H1 (cell line): ENCODE measurements at regions not wholly inside any gene's neighbourhood (a gene's known extent, or its start where the extent isn't known, plus 50 kb on each side); places are given as distances from the start of the nearest gene placed in this dataset.
A peak's percentile ranks its signal among the peaks of the same experiment; 100 is the strongest.

Source experiments
- CTCF ChIA-PET: fragments of 300-600 bp; sonication (Branson Sonifier 250); formaldehyde crosslinking; loops from one replicate; lab custom pipeline; 2021; ENCODE audit not compliant: partially characterized antibody; lab: Charles Lee
- POLR2A ChIA-PET: fragments of 300-600 bp; sonication (Branson Sonifier 250); formaldehyde crosslinking; loops from one replicate; lab custom pipeline; 2021; ENCODE audit warnings: inconsistent platforms; ENCODE audit not compliant: partially characterized antibody; lab: Charles Lee
- DNase-seq, 2 experiments: peaks; one replicate each; pipeline versions ENCODE4 v3.0.0 to v3.0.0-alpha.2; 2010 to 2022; ENCODE audit warnings: low spot score in 2 of 2, low read depth in 1 of 2, mixed read lengths in 1 of 2
- FAIRE-seq: peaks from 2 replicates; lab custom pipeline; 2011; peaks lifted over from hg19 to GRCh38; lab: Jason Lieb, UNC
- H2AFZ ChIP-seq: 2 replicates; pipeline ENCODE4 v1.8.1; 2012; ENCODE audit warnings: low read length, inconsistent platforms
- H2AK5ac ChIP-seq: 2 replicates; pipeline ENCODE4 v1.6.1; 2013; ENCODE audit warnings: low read depth, low read length
- H2BK120ac ChIP-seq: replicated peaks from 2 replicates; pipeline ENCODE3; 2013; ENCODE audit warnings: low read depth, low read length, inconsistent platforms
- H2BK12ac ChIP-seq: 2 replicates; pipeline ENCODE4 v1.6.1; 2013; ENCODE audit warnings: low read depth, low read length
- H2BK15ac ChIP-seq: 2 replicates; pipeline ENCODE4 v1.6.1; 2013; ENCODE audit warnings: low read length
- H2BK20ac ChIP-seq: 2 replicates; pipeline ENCODE4 v1.6.1; 2013; ENCODE audit warnings: low read length
- H2BK5ac ChIP-seq: 2 replicates; pipeline ENCODE4 v1.6.1; 2013; ENCODE audit warnings: low read depth, low read length
- H3K14ac ChIP-seq: 2 replicates; pipeline ENCODE4 v1.6.1; 2013; ENCODE audit warnings: inconsistent platforms; ENCODE audit not compliant: insufficient read length
- H3K18ac ChIP-seq: 2 replicates; pipeline ENCODE4 v1.6.1; 2013; ENCODE audit warnings: low read length; ENCODE audit errors: extremely low read depth
- H3K23ac ChIP-seq: 2 replicates; pipeline ENCODE4 v1.6.1; 2013; ENCODE audit warnings: inconsistent platforms; ENCODE audit not compliant: insufficient read length
- H3K23me2 ChIP-seq: 2 replicates; pipeline ENCODE4 v1.6.1; 2013; ENCODE audit warnings: low read depth, low read length
- H3K27ac ChIP-seq: 2 replicates; pipeline ENCODE4 v1.6.1; 2011; ENCODE audit warnings: low read depth, low read length, inconsistent platforms
- H3K27me3 ChIP-seq, 4 experiments: replicated peaks in 1 of 4; 1 replicate in 1 of 4; 2 replicates in 3 of 4; pipeline versions ENCODE4 v1.6.1 to v1.8.1; 2011 to 2013; ENCODE audit warnings: low read length in 3 of 4, mild to moderate bottlenecking in 3 of 4, inconsistent platforms in 2 of 4, mixed read lengths in 2 of 4, moderate library complexity in 1 of 4; ENCODE audit not compliant: control insufficient read depth in 3 of 4, insufficient read depth in 3 of 4; ENCODE audit errors: extremely low read depth in 1 of 4
- H3K36me3 ChIP-seq, 4 experiments: 2 replicates each; pipeline versions ENCODE4 v1.6.1 to v1.8.1; 2011 to 2013; ENCODE audit warnings: mild to moderate bottlenecking in 4 of 4, low read length in 3 of 4, moderate library complexity in 2 of 4, control low read depth in 1 of 4, inconsistent platforms in 1 of 4; ENCODE audit not compliant: insufficient read depth in 4 of 4, control insufficient read depth in 2 of 4
- H3K4ac ChIP-seq: replicated peaks from 2 replicates; pipeline ENCODE3; 2013; ENCODE audit warnings: low read length, low read depth, mixed read lengths, inconsistent platforms; ENCODE audit not compliant: insufficient read length
- H3K4me1 ChIP-seq, 4 experiments: replicated peaks in 1 of 4; 1 replicate in 1 of 4; 2 replicates in 3 of 4; pipeline versions ENCODE4 v1.6.1 to v1.8.1; 2011 to 2013; ENCODE audit warnings: low read length in 3 of 4, inconsistent platforms in 2 of 4, mixed read lengths in 1 of 4; ENCODE audit not compliant: insufficient read depth in 4 of 4, control insufficient read depth in 3 of 4
- H3K4me2 ChIP-seq, 2 experiments: 2 replicates each; pipeline versions ENCODE4 v1.6.1 to v1.8.1; 2011 to 2013; ENCODE audit warnings: low read depth in 2 of 2, low read length in 2 of 2, control low read depth in 1 of 2, inconsistent platforms in 1 of 2, mild to moderate bottlenecking in 1 of 2; ENCODE audit not compliant: insufficient read depth in 1 of 2
- H3K4me3 ChIP-seq, 4 experiments: fragments of 200-600, 300-600 bp in 1 of 4; sonication (generic), shearing (Covaris generic), sonication (Bioruptor Twin) in 1 of 4; 2 replicates each; pipeline versions ENCODE4 v1.5.1 to v1.8.1; 2011 to 2016; ENCODE audit warnings: low read length in 4 of 4, low read depth in 3 of 4, control low read depth in 2 of 4, inconsistent platforms in 2 of 4, mild to moderate bottlenecking in 2 of 4, mixed read lengths in 1 of 4, moderate library complexity in 1 of 4; ENCODE audit not compliant: insufficient read depth in 2 of 4; ENCODE audit errors: extremely low read depth in 1 of 4
- H3K56ac ChIP-seq: replicated peaks from 2 replicates; pipeline ENCODE3; 2013; ENCODE audit warnings: low read depth, mild to moderate bottlenecking, mixed read lengths, low read length, inconsistent platforms; ENCODE audit not compliant: insufficient read length
- H3K79me1 ChIP-seq: 2 replicates; pipeline ENCODE4 v1.6.1; 2013; ENCODE audit warnings: low read depth, low read length, control low read depth
- H3K79me2 ChIP-seq, 2 experiments: 2 replicates each; pipeline versions ENCODE4 v1.6.1 to v1.8.1; 2012 to 2013; ENCODE audit warnings: low read length in 2 of 2, mild to moderate bottlenecking in 2 of 2, inconsistent platforms in 1 of 2; ENCODE audit not compliant: insufficient read depth in 2 of 2, control insufficient read depth in 1 of 2
- H3K9ac ChIP-seq, 4 experiments: replicated peaks in 1 of 4; 1 replicate in 1 of 4; 2 replicates in 3 of 4; pipeline versions ENCODE4 v1.6.1 to v1.8.1; 2011 to 2013; ENCODE audit warnings: low read depth in 3 of 4, low read length in 3 of 4, control low read depth in 2 of 4, mild to moderate bottlenecking in 2 of 4, moderate library complexity in 2 of 4, inconsistent platforms in 1 of 4; ENCODE audit errors: extremely low read depth in 1 of 4
- H3K9me3 ChIP-seq, 2 experiments: 2 replicates each; pipeline versions ENCODE4 v1.6.1 to v1.8.1; 2012 to 2013; ENCODE audit warnings: mild to moderate bottlenecking in 2 of 2, moderate library complexity in 2 of 2, control low read depth in 1 of 2, inconsistent platforms in 1 of 2, low read depth in 1 of 2, low read length in 1 of 2, mixed read lengths in 1 of 2; ENCODE audit not compliant: insufficient read depth in 2 of 2
- H4K20me1 ChIP-seq, 2 experiments: replicated peaks in 1 of 2; 2 replicates each; pipeline versions ENCODE3 to v1.8.1; 2011 to 2013; ENCODE audit warnings: inconsistent platforms in 2 of 2, low read length in 2 of 2, mild to moderate bottlenecking in 1 of 2; ENCODE audit not compliant: insufficient read depth in 2 of 2, control insufficient read depth in 1 of 2
- H4K5ac ChIP-seq: 2 replicates; pipeline ENCODE4 v1.6.1; 2013; ENCODE audit warnings: low read length, low read depth, mixed read lengths, inconsistent platforms; ENCODE audit not compliant: insufficient read length
- H4K8ac ChIP-seq: 2 replicates; pipeline ENCODE4 v1.8.0; 2013; ENCODE audit warnings: mild to moderate bottlenecking, moderate library complexity, low read length, inconsistent platforms; ENCODE audit not compliant: insufficient read depth; ENCODE audit errors: extremely low read depth
- H4K91ac ChIP-seq: replicated peaks from 2 replicates; pipeline ENCODE3; 2013; ENCODE audit warnings: low read length, mixed read lengths, inconsistent platforms; ENCODE audit not compliant: insufficient read length
- CREB1 ChIP-seq: IDR thresholded peaks from 2 replicates; pipeline ENCODE4 v1.6.1; 2012; ENCODE audit warnings: inconsistent platforms
- JUND ChIP-seq: IDR thresholded peaks from 2 replicates; pipeline ENCODE4 v1.6.1; 2011; ENCODE audit warnings: mild to moderate bottlenecking, improper control_type of control experiment, low read length
- KDM4A ChIP-seq: IDR thresholded peaks from one replicate; pipeline ENCODE4 v1.7.1; 2012; ENCODE audit warnings: low read depth, mild to moderate bottlenecking, moderate library complexity, low read length, inconsistent platforms; ENCODE audit not compliant: severe bottlenecking
- RFX5 ChIP-seq: IDR thresholded peaks from 2 replicates; pipeline ENCODE4 v1.6.1; 2011; ENCODE audit warnings: low read depth, low read length, improper control_type of control experiment, borderline replicate concordance
- WGBS, 2 experiments: shearing (Covaris generic) in 1 of 2; methylation state at CpG; one replicate each; pipeline versions ENCODE4 v1.1.6 to v1.1.7; 2013 to 2015; ENCODE audit warnings: low lambda C conversion rate in 2 of 2, mixed read lengths in 2 of 2, inconsistent platforms in 1 of 2, low coverage in 1 of 2, missing lambda C conversion rate in 1 of 2; ENCODE audit not compliant: insufficient replicate concordance in 2 of 2, insufficient coverage in 1 of 2, insufficient read length in 1 of 2; ENCODE audit errors: extremely low coverage in 1 of 2, missing lambda C conversion rate in 1 of 2; 5-methylcytosine and 5-hydroxymethylcytosine counted together
- TF ChIP-seq, protein P1 (sequence below), 3 experiments: IDR thresholded peaks; 1 replicate in 2 of 3; 2 replicates in 1 of 3; pipeline versions ENCODE4 v1.5.1 to v1.6.1; 2011; ENCODE audit warnings: low read length in 3 of 3, mild to moderate bottlenecking in 3 of 3, inconsistent platforms in 2 of 3, low read depth in 1 of 3, moderate library complexity in 1 of 3; ENCODE audit not compliant: insufficient read depth in 1 of 3; ENCODE audit errors: control extremely low read depth in 1 of 3

DNA sequence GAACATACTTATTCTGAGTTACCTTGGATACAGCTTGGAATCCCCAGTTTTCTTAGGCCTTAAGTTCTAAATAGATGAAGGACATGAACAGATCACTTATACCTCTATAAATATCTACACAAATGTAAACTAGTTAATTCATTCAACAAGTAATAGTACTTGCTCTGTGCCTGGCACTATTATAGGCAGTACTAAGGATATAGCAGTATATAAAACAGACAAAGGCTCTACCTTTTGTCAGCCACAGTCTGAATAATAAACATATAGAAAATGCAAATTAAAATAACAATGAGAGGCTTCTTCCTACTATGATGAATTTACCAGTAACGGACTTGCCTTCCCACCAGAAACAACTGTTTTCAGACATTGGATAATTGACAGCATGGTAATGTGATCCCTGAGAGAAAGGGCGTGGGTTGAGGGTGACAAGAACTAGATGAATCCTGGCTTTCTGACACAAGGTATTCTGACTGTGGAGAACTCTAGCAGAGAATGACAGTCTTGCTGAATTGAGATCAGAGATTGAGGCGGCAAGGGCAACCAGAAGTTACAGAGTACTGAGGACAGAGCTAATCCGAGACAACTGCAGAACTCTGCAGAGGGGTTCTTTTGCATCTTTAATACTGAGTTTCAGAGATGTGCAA is 170.5 kb downstream of the TANC2 start:
- Histone ChIP-seq H2BK20ac (no peak overlapping the region), H3K23me2 (no peaks in the 10 kb centered on the region), H2AK5ac (no peak overlapping the region), H4K20me1 (peaks cover 0 to 1% of the 10 kb centered on the region in 2 experiments), H3K79me1 (no peaks in the 10 kb centered on the region), H3K23ac (no peak overlapping the region), H2BK5ac (no peak overlapping the region), H3K9ac (no peak overlapping the region), H3K79me2 (no peaks in the 10 kb centered on the region), H3K9me3 (no peaks in the 10 kb centered on the region), H4K91ac (no peak overlapping the region), H2BK120ac (no peak overlapping the region), H4K8ac (no peak overlapping the region), H3K27ac (no peak overlapping the region), H3K4ac (no peak overlapping the region), H2BK15ac (no peak overlapping the region), H3K4me1 (peaks cover 0 to 13% (median 5%) of the 10 kb centered on the region in 4 experiments; a peak in 4 of 7 replicates), H3K18ac (no peak overlapping the region), H3K4me3 (no peak overlapping the region), H3K4me2 (peak overlapping the region in 1 of 2 experiments; percentile 4; a peak in 1 of 4 replicates), H3K36me3 (no peaks in the 10 kb centered on the region), H3K14ac (no peak overlapping the region), H3K56ac (no peak overlapping the region), H4K5ac (no peak overlapping the region), H2AFZ (no peak overlapping the region), H2BK12ac (no peak overlapping the region), H3K27me3 (no peaks in the 10 kb centered on the region)
- ChIA-PET CTCF (interaction anchor here (0.6 to 2.1 kb wide), 3 partner anchors 19 to 425 kb away, joined by 3 to 8 read pairs (median 4); no protein-coding TSS in a partner anchor), POLR2A (no interaction called here)
- WGBS, 2 experiments = 64% methylated on average over 4 of the region's 4 CpGs; no CpG with 5 or more reads in 1 of the 2 experiments
- FAIRE-seq = no peak
- DNase-seq = no peak
- no peak for TF ChIP-seq RFX5
- TF ChIP-seq, protein P1, sequence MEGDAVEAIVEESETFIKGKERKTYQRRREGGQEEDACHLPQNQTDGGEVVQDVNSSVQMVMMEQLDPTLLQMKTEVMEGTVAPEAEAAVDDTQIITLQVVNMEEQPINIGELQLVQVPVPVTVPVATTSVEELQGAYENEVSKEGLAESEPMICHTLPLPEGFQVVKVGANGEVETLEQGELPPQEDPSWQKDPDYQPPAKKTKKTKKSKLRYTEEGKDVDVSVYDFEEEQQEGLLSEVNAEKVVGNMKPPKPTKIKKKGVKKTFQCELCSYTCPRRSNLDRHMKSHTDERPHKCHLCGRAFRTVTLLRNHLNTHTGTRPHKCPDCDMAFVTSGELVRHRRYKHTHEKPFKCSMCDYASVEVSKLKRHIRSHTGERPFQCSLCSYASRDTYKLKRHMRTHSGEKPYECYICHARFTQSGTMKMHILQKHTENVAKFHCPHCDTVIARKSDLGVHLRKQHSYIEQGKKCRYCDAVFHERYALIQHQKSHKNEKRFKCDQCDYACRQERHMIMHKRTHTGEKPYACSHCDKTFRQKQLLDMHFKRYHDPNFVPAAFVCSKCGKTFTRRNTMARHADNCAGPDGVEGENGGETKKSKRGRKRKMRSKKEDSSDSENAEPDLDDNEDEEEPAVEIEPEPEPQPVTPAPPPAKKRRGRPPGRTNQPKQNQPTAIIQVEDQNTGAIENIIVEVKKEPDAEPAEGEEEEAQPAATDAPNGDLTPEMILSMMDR (IDR thresholded peaks at IDR 0.05; ENCODE audit: control extremely low read depth in 1 of 3, insufficient read depth in 1 of 3, low read depth in 1 of 3, low read length in 3 of 3) = no peak
- no peak for TF ChIP-seq KDM4A
- TF ChIP-seq JUND = no peak
- TF ChIP-seq CREB1 = no peak
